M059J (cell line): ENCODE measurements at regions not wholly inside any gene's neighbourhood (a gene's known extent, or its start where the extent isn't known, plus 50 kb on each side); places are given as distances from the start of the nearest gene placed in this dataset.
"Not testable (repeated sequence)": the region's sequence is repeated elsewhere in the genome, so short reads cannot be mapped to it uniquely, and the experiment has no call there.

Experiments
- DNase-seq: peaks from one replicate; pipeline ENCODE4 v3.0.0-alpha.2; 2012; ENCODE audit warnings: low read depth

DNA sequence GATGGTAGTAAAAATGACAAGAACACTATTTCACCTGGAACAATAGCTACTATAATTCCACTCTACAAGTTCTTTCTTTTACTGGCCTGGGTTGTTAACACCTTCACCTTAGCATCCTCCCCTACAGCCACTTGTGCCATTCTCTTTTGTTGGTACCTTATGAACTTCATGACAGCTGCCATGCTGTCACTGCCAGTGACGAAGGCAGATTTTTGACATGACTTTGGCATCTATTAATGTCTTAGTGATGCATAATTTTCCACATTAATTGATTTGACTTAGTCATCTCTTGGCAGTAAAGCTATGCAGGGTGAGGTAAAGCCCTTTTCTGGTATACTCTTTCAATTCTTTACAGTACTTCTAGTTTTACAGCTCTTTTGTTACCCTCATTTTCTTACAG, 207.9 kb downstream of the TANC2 start:
- DNase-seq = peak; percentile 44

DNA sequence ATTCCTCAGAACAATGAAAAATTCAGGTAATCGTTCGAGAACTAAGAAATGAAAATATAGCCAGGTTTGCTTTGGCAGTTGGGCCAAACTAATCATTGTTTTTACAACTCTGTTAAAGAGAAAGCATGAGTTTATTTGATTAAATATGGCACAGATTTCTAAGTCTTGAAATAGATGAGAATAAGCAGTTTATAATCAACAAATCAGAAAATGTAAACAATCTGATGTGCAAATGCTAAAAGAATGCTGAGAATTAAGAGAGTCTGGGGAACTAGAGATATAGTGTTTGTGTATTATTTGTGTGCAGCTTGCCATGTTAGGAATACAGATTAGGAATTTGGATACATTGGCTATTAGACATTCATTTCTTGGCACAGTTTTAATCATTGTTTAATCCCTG, 212.5 kb downstream of the TANC2 start:
- peak; percentile 57 for DNase-seq

- no peak for DNase-seq
These were observed 215.8 kb downstream of the TANC2 start for GRCh38 chr17:63181856-63182255.

DNA sequence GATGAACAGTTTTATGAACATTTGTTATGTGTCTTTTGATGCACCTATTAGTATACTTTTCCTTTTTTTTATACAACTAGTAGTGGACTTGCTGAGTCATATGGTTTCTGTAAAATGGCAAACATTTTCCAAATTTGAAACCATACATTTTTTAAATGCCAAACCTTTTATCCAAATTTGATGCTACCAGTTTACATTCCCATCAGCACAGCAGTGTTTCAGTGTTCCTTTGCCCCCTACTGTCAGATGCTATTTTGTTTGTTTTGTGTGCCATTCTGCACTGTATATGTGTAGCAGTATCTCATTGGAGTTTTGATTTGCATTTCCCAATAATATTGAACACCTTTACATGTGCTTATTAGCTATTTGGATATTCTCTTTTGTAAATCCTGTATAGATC, 219.4 kb downstream of the TANC2 start:
- DNase-seq = no peak

DNA sequence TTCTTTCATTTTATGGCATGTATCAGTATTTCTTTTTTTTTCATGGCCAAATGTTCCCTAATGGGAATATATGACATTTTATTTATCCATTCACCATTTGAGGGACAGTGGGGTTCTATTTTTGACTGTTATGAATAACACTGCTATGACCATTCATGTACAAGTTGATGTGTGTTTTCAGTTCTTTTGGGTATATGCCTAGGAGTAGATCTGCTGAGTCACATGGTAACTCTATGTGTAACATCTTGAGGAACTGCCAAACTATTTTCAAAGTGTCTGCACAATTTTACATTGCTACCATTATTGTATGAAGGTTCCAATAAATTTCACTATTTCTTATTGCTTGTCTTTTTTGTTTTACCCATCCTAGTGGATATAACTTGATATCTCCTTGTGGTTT, 223.0 kb downstream of the TANC2 start:
- peak; percentile 74 for DNase-seq

- DNase-seq = peak; percentile 66
These were observed 223.9 kb downstream of the TANC2 start for GRCh38 chr17:63189930-63190329.

DNA sequence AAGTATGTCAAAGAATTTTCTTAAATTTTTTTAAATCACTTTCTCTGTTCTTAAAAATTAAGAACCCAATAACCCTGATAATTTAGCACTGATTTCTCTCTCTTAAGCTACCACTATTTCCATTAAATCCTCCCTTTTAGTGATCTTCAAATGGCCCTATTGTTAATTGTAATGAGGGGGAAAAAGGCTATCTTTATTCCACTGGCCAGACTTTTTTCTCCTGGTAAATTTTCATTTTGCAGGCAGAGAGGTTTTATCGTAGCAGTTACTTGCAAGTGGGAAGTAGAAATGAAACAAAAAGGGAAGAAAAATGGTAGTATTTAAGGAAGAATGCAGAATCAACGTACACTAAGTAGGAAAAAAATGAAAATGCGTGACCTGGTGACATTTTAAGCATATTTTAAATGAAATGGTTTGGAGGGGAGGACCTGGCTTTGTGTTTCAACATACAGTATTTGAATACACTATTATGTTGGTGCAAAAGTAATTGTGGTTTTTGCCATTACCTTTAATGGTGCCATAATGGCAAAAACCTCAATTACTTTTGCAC, 224.9 kb downstream of the TANC2 start:
- DNase-seq = no peak

DNA sequence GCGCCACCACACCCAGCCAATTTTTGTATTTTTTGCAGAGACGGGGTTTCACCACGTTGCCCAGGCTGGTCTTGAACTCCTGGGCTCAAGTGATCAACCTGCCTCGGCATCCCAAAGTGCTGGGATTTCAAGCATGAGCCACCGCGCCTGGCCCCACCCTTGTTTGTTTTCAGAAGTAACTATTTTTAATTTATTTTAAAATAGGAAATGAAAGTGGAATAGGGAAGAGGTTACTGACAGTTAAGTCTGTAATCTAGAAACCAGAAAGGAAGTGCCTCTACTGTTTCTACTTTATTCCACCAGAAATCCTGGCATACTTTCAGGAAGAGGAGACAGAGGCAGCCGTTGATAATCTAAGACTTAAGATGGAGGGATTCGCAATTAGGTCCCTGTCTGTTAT, 225.6 kb downstream of the TANC2 start:
- DNase-seq = no peak

DNA sequence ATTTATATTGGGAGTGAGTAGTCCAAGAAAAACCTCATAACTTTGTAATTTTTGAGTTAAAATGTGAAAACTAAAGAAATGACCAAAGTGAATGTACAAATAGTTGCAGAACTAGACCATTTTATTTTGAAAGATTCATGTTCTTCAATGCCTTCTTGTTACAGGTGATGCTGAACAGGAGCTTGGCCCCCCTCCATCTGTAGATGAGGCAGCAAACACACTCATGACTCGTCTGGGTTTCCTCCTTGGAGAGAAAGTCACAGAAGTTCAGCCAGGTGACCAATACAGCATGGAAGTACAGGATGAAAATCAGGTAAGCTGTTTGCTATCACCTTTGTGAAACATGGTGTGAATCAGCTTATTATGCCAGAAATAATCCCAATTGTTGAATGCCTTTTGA, 227.8 kb downstream of the TANC2 start:
- no peak for DNase-seq

DNA sequence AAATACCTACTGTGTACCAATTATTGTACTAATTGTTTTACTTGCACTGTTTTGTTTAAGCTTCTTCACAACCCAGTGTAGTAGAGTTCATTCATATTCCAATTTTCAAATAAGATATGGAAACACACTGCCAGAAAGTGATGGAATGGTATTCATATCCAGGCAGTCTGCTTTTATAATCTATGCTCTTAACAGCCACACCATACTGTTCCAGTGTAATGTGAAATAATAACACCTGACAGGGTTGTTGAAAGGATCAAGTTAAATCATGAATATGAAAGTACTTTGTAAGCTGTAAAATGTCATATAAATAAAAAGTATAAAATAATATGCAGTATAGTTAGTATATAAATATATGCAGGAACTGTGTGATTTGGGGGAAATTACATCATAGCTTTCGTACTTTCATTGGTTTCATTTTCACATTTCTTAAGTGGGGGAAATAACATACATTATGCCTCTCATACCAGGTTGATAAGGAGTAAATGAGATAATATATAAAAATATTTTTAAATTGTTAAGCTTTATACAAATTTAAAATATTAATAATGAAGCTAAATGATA, 230.8 kb downstream of the TANC2 start:
- no peak for DNase-seq

GRCh38 chr17:63203652-63204051, 237.6 kb downstream of the TANC2 start:
- no peak for DNase-seq

DNA sequence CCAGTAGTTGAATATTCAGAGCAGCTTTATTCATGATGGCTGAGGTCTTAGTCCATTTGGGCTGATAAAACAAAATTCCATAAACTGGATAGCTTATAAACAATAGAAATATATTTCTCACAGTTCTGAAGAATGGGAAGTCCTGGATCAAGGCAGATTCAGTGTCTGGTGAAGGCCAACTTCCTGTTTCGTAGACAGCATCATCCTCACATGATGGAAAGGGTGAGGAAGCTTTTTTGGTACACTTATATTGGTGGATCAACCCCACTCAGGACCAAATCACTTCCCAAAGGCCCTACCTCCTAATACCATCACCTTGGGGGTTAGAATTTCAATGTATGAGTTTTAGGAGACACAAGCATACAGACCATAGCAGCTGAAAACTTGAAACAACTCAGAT, 224.2 kb downstream of the CYB561 start:
- DNase-seq = no peak

GRCh38 chr17:63222655-63223054, 223.5 kb downstream of the CYB561 start:
- DNase-seq = peak; percentile 3

DNA sequence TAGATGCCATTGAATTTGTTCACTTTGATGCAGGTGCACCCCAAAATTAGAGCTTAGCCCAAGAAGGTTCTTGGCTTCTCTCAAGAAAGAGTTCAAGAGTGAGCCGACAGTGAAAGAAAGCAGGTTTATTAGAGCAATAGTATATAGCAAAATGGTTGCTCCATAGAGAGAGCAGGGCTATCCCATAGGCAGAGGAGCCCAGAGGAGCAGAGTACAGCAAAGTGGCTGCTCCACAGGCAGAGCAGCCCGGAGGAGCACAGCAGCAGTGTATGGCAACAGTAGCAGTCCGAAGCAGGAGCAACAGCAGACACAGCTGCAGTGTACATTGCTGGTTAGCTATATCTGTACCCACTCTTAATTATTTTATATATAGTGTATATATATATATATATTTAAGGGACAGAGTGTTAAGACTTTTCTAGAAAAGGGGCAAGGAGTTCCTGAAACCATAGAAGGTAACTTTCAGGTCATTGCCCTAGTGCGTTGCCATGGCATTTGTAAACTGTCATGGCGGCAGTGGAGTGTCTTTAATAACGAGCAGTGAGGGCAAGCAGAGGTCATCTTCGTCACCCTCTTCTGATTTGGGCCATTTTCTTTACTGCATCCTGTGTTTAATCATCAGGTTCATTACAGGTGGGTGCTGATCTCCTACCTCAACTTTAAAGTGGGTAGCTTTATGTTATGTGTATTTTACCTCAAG, 222.7 kb downstream of the CYB561 start:
- DNase-seq = no peak

GRCh38 chr17:63224644-63225043, 221.5 kb downstream of the CYB561 start:
- DNase-seq = peak; percentile 7

GRCh38 chr17:63226720-63227119, 219.4 kb downstream of the CYB561 start:
- DNase-seq = not testable (repeated sequence)

DNA sequence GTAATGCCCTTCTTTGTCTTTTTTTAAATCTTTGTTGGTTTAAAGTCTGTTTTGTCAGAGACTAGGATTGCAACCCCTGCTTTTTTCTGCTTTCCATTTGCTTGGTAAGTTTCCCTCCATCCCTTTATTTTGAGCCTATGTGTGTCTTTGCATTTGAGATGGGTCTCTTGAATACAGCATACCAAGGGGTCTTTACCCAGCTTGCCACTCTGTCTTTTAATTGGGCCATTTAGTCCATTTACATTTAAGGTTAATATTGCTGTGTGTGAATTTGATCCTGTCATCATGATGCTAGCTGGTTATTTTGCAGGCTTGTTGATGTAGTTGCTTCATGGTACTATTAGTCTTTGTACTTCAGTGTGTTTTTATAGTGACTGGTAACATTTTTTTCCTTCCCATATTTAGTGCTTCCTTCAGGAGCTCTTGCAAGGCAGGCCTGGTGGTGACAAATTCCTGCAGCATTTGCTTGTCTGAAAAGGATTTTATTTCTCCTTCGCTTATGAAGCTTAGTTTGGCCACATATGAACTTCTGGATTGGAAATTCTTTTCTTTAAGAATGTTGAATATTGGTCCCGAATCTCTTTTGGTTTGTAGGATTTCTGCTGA, 215.0 kb downstream of the CYB561 start:
- DNase-seq = not testable (repeated sequence)

DNA sequence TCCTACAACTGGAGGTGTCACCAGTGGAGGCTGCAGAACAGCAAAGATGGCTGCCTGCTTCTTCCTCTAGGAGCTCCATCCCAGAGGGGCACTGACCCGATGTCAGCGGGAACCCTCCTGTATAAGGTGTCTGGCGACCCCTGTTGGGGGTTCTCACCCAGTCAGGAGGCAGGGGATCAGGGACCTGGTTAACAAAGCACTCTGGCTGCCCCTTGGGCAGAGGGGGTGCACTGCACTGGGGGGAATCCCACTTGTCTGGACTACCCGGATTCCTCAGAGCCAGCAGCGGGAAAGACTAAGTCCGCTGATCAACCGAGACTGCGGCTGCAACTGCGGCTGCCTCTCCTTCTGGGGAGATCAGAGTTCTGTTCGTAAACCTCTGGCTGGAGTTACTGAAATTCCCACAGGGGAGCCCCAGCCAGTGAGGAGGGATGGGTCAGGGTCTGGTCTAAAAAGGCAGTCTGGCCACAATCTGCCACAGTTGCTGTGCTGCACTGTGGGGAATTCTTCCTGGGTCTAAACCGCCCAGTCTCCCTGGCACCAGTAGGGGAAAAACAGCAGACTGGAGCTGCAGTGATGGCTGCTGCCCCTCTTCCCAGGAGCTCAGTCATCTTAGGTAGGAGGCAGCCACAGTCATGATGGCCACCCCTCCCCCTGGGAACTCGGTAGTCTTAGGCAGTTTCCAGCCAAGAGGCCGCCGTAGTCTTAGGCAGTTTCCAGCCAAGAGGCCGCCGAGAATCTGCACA, 213.4 kb downstream of the CYB561 start:
- DNase-seq = no peak

- DNase-seq = no peak
These were observed 206.0 kb downstream of the CYB561 start for GRCh38 chr17:63240106-63240505.

DNA sequence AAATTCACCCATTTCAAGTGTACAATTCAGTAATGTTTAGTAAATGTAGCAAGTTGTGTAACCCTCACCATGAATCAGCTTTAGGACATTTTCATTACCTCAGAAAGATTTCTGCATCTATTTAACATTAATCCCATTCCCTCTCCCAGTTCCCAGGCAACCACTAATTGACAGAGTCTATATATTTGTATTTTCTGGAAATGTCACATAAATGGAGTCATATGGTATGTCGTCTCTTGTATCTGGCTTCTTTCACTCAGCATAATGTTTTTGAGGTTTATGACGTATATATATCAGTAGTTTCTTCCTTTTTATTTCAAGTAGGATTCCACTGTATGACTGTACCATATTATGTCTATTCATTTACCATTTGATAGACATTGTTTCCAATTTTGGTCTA, 199.8 kb downstream of the CYB561 start:
- DNase-seq = no peak

GRCh38 chr17:63247706-63248105, 198.4 kb downstream of the CYB561 start:
- DNase-seq = peak; percentile 31

GRCh38 chr17:63249256-63250004, 196.7 kb downstream of the CYB561 start:
- no peak for DNase-seq
